Neural cell (in vitro differentiated cells): ENCODE measurements at regions not wholly inside any gene's neighbourhood (a gene's known extent, or its start where the extent isn't known, plus 50 kb on each side); places are given as distances from the start of the nearest gene placed in this dataset.

Experiments
- CTCF ChIP-seq: fragments of 450-650 bp; IDR thresholded peaks from 2 replicates; pipeline ENCODE4 v1.5.1; 2014; ENCODE audit warnings: antibody characterized with exemption, mild to moderate bottlenecking, moderate library complexity; ENCODE audit not compliant: poor library complexity, severe bottlenecking
- EP300 ChIP-seq: fragments of 450-650 bp; conservative IDR thresholded peaks from 2 replicates; pipeline ENCODE4 v1.6.1; 2014; ENCODE audit warnings: antibody characterized with exemption, mild to moderate bottlenecking, moderate library complexity; ENCODE audit not compliant: poor library complexity, severe bottlenecking
- SMC3 ChIP-seq: fragments of 450-650 bp; conservative IDR thresholded peaks from 2 replicates; pipeline ENCODE4 v1.6.1; 2014; ENCODE audit warnings: antibody characterized with exemption, mild to moderate bottlenecking, moderate library complexity; ENCODE audit not compliant: poor library complexity

GRCh38 chr5:82593481-82593880, 315.3 kb upstream of the RPS23 start:
- no peak for TF ChIP-seq CTCF
- TF ChIP-seq EP300, result no peak
- TF ChIP-seq SMC3, result no peak
